NCI-H345 treated with DMSO at 0.1 percent for 48 hours (cell line): ENCODE measurements at regions not wholly inside any gene's neighbourhood (a gene's known extent, or its start where the extent isn't known, plus 50 kb on each side); places are given as distances from the start of the nearest gene placed in this dataset.

Source experiments
- DNase-seq: peaks from one replicate; lab custom pipeline; 2025; ENCODE audit not compliant: unreplicated experiment; lab: John Stamatoyannopoulos, UW

- DNase-seq = no peak
Measured at GRCh38 chr3:74066456-74066855, 441.7 kb upstream of the PDZRN3 start.

- no peak for DNase-seq
Measured at GRCh38 chr3:74059923-74060600, 435.3 kb upstream of the PDZRN3 start.

GRCh38 chr3:74059301-74059922 is 434.7 kb upstream of the PDZRN3 start:
- DNase-seq = no peak

GRCh38 chr3:74057169-74057568 is 432.4 kb upstream of the PDZRN3 start:
- DNase-seq = no peak

GRCh38 chr3:74055061-74055460 is 430.3 kb upstream of the PDZRN3 start:
- no peak for DNase-seq

GRCh38 chr3:74054566-74054965 is 429.8 kb upstream of the PDZRN3 start:
- DNase-seq = no peak

- DNase-seq = no peak
Measured at GRCh38 chr3:74053970-74054516, 429.3 kb upstream of the PDZRN3 start.

GRCh38 chr3:74049444-74049843 is 424.7 kb upstream of the PDZRN3 start:
- DNase-seq = no peak

- DNase-seq = no peak
Measured at GRCh38 chr3:74048699-74049098, 424.0 kb upstream of the PDZRN3 start.

GRCh38 chr3:74045000-74045399 is 420.3 kb upstream of the PDZRN3 start:
- DNase-seq = no peak

GRCh38 chr3:74041068-74041675 is 416.4 kb upstream of the PDZRN3 start:
- DNase-seq = no peak

- DNase-seq = no peak
Measured at GRCh38 chr3:74039105-74039504, 414.4 kb upstream of the PDZRN3 start.

- DNase-seq = no peak
Measured at GRCh38 chr3:74036568-74036967, 411.8 kb upstream of the PDZRN3 start.

- DNase-seq = no peak
Measured at GRCh38 chr3:74036102-74036501, 411.4 kb upstream of the PDZRN3 start.

- no peak for DNase-seq
Measured at GRCh38 chr3:74033806-74034205, 409.1 kb upstream of the PDZRN3 start.

- no peak for DNase-seq
Measured at GRCh38 chr3:74033381-74033780, 408.6 kb upstream of the PDZRN3 start.

GRCh38 chr3:74027121-74027520 is 402.4 kb upstream of the PDZRN3 start:
- DNase-seq = no peak

GRCh38 chr3:74023395-74023794 is 398.7 kb upstream of the PDZRN3 start:
- DNase-seq = no peak

- DNase-seq = no peak
Measured at GRCh38 chr3:74021449-74021848, 396.7 kb upstream of the PDZRN3 start.

GRCh38 chr3:74009961-74010844 is 385.5 kb upstream of the PDZRN3 start:
- no peak for DNase-seq

- no peak for DNase-seq
Measured at GRCh38 chr3:74004386-74004785, 379.6 kb upstream of the PDZRN3 start.
